Skin epidermis (tissue), 12 donors: ENCODE measurements at regions not wholly inside any gene's neighbourhood (a gene's known extent, or its start where the extent isn't known, plus 50 kb on each side); places are given as distances from the start of the nearest gene placed in this dataset.

ENCODE experiments used
- H3K27ac ChIP-seq, 21 experiments: fragments of 200-600 bp; sonication (generic) in 11 of 21; one replicate each; pipeline ENCODE4 v1.5.0; 2020; ENCODE audit warnings: mild to moderate bottlenecking in 3 of 21, inconsistent platforms in 2 of 21, moderate library complexity in 2 of 21
- H3K4me3 ChIP-seq, 7 experiments: fragments of 200-600 bp; sonication (generic) in 2 of 7; one replicate each; pipeline ENCODE4 v1.5.0; 2020; ENCODE audit warnings: inconsistent platforms in 2 of 7, mild to moderate bottlenecking in 2 of 7, moderate library complexity in 1 of 7

- no peak overlapping the region for H3K4me3 ChIP-seq
- H3K27ac ChIP-seq: no peak overlapping the region
Measured at GRCh38 chr4:177566691-177567090, 124.5 kb upstream of the AGA start.

- no peak overlapping the region for H3K27ac ChIP-seq
- H3K4me3 ChIP-seq: no peak overlapping the region
Measured at GRCh38 chr4:177568931-177569330, 126.7 kb upstream of the AGA start.

GRCh38 chr4:177569434-177569833 is 127.2 kb upstream of the AGA start:
- Histone ChIP-seq H3K27ac (no peak overlapping the region), H3K4me3 (no peak overlapping the region)

- Histone ChIP-seq H3K4me3 (no peak overlapping the region), H3K27ac (no peak overlapping the region)
Measured at GRCh38 chr4:177573507-177573906, 131.3 kb upstream of the AGA start.

GRCh38 chr4:177574446-177574845 is 132.2 kb upstream of the AGA start:
- Histone ChIP-seq H3K27ac (no peak overlapping the region), H3K4me3 (no peak overlapping the region)

GRCh38 chr4:177579649-177580048 is 137.4 kb upstream of the AGA start:
- no peak overlapping the region for H3K4me3 ChIP-seq
- H3K27ac ChIP-seq: no peak overlapping the region

- Histone ChIP-seq H3K27ac (no peak overlapping the region), H3K4me3 (no peak overlapping the region)
Measured at GRCh38 chr4:177582992-177583391, 140.8 kb upstream of the AGA start.

- H3K27ac ChIP-seq: no peak overlapping the region
Measured at GRCh38 chr4:177587989-177588388, 145.8 kb upstream of the AGA start.

GRCh38 chr4:177595386-177595785 is 153.1 kb upstream of the AGA start:
- H3K27ac ChIP-seq: no peak overlapping the region
- H3K4me3 ChIP-seq: no peak overlapping the region

More at GRCh38 chr4:177587989-177588388, 145.8 kb upstream of the AGA start:
- H3K4me3 ChIP-seq: no peak overlapping the region

- no peak overlapping the region for H3K27ac ChIP-seq
- H3K4me3 ChIP-seq: no peak overlapping the region
Measured at GRCh38 chr4:177596035-177596434, 153.8 kb upstream of the AGA start.

GRCh38 chr4:177596991-177597390 is 154.8 kb upstream of the AGA start:
- Histone ChIP-seq H3K27ac (no peak overlapping the region), H3K4me3 (no peak overlapping the region)

- Histone ChIP-seq H3K27ac (no peak overlapping the region), H3K4me3 (no peak overlapping the region)
Measured at GRCh38 chr4:177605252-177605651, 163.0 kb upstream of the AGA start.

GRCh38 chr4:177607111-177607573 is 164.9 kb upstream of the AGA start:
- no peak overlapping the region for H3K27ac ChIP-seq
- no peak overlapping the region for H3K4me3 ChIP-seq

- no peak overlapping the region for H3K4me3 ChIP-seq
Measured at GRCh38 chr4:177611974-177612664, 169.9 kb upstream of the AGA start.

GRCh38 chr4:177612684-177613083 is 170.4 kb upstream of the AGA start:
- no peak overlapping the region for H3K27ac ChIP-seq
- H3K4me3 ChIP-seq: no peak overlapping the region

More at GRCh38 chr4:177611974-177612664, 169.9 kb upstream of the AGA start:
- H3K27ac ChIP-seq: no peak overlapping the region

- H3K27ac ChIP-seq: no peak overlapping the region
- no peak overlapping the region for H3K4me3 ChIP-seq
Measured at GRCh38 chr4:177632481-177632880, 190.2 kb upstream of the AGA start.

GRCh38 chr4:177638871-177639270 is 196.6 kb upstream of the AGA start:
- H3K4me3 ChIP-seq: no peak overlapping the region
- H3K27ac ChIP-seq: no peak overlapping the region

- Histone ChIP-seq H3K4me3 (no peak overlapping the region), H3K27ac (no peak overlapping the region)
Measured at GRCh38 chr4:177640864-177641263, 198.6 kb upstream of the AGA start.

- Histone ChIP-seq H3K4me3 (no peak overlapping the region), H3K27ac (no peak overlapping the region)
Measured at GRCh38 chr4:177660223-177660622, 218.0 kb upstream of the AGA start.

GRCh38 chr4:177667687-177668086 is 225.4 kb upstream of the AGA start:
- Histone ChIP-seq H3K4me3 (no peak overlapping the region), H3K27ac (no peak overlapping the region)

- H3K27ac ChIP-seq: no peak overlapping the region
Measured at GRCh38 chr4:177671387-177671786, 229.2 kb upstream of the AGA start.

GRCh38 chr4:177671845-177672244 is 229.6 kb upstream of the AGA start:
- H3K4me3 ChIP-seq: no peak overlapping the region
- no peak overlapping the region for H3K27ac ChIP-seq

More at GRCh38 chr4:177671387-177671786, 229.2 kb upstream of the AGA start:
- H3K4me3 ChIP-seq: no peak overlapping the region
